Spinal cord (tissue), 9 donors: ENCODE measurements at regions not wholly inside any gene's neighbourhood (a gene's known extent, or its start where the extent isn't known, plus 50 kb on each side); places are given as distances from the start of the nearest gene placed in this dataset.

Experiments used
- DNase-seq, 6 donors: peaks; one replicate each; pipeline versions ENCODE4 v3.0.0 to v3.0.0-alpha.2; 2013 to 2015; ENCODE audit warnings: low spot score in 6 of 6, low read depth in 4 of 6
- H3K27ac ChIP-seq: one replicate; pipeline ENCODE4 v1.5.1; 2013; ENCODE audit warnings: low read depth, low read length, control low read depth
- H3K27me3 ChIP-seq: one replicate; pipeline ENCODE4 v1.6.1; 2013; ENCODE audit warnings: low read length; ENCODE audit not compliant: control insufficient read depth, insufficient read depth
- H3K36me3 ChIP-seq: one replicate; pipeline ENCODE4 v1.6.1; 2013; ENCODE audit warnings: low read length; ENCODE audit not compliant: control insufficient read depth, insufficient read depth
- H3K4me1 ChIP-seq: one replicate; pipeline ENCODE4 v1.6.1; 2013; ENCODE audit warnings: low read length; ENCODE audit not compliant: control insufficient read depth, insufficient read depth
- H3K4me3 ChIP-seq: one replicate; pipeline ENCODE4 v1.5.1; 2013; ENCODE audit warnings: low read depth, low read length, control low read depth
- H3K9me3 ChIP-seq: one replicate; pipeline ENCODE4 v1.6.1; 2013; ENCODE audit warnings: low read length; ENCODE audit not compliant: control insufficient read depth, insufficient read depth
- WGBS: methylation state at CpG from one replicate; pipeline ENCODE4 v1.1.5; 2013; ENCODE audit warnings: missing lambda C conversion rate; ENCODE audit not compliant: insufficient coverage; 5-methylcytosine and 5-hydroxymethylcytosine counted together
- donor health status: healthy.

- no peak overlapping the region for H3K4me3 ChIP-seq
- no peaks in the 10 kb centered on the region for H3K36me3 ChIP-seq
- no peaks in the 10 kb centered on the region for H3K9me3 ChIP-seq
- H3K27ac ChIP-seq: no peak overlapping the region
- peak in 3 of 6 donors; percentile 45 to 66 (median 63) for DNase-seq
- 37% methylated on average over 12 of the region's 13 CpGs for WGBS
- no peaks in the 10 kb centered on the region for H3K27me3 ChIP-seq
- peaks cover 8% of the 10 kb centered on the region for H3K4me1 ChIP-seq
These were observed 204.8 kb downstream of the NUAK1 start for GRCh38 chr12:105933671-105934665.

DNA sequence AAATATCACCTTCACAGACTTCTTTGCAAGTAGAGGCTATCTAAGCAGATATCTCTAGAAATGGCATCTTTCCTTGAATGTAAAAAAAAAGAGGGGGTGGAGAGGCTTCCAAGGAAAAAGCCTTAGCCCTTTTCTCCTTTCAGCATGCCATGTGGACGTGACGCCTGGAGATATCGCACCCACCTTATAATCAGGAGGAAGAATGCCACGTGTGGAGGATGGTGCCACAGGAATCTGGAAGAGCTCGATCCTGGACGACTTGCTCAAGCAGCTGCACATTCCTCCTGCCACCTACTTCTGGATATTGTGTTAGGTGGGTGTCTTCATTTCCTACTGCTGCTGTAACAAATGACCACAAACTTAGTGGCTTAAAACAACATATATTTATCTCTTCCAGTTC lies 203.6 kb downstream of the NUAK1 start:
- H3K27me3 ChIP-seq: no peaks in the 10 kb centered on the region
- no peaks in the 10 kb centered on the region for H3K36me3 ChIP-seq
- H3K9me3 ChIP-seq: no peaks in the 10 kb centered on the region
- no peak overlapping the region for H3K4me3 ChIP-seq
- peaks cover 8% of the 10 kb centered on the region for H3K4me1 ChIP-seq
- WGBS: no CpG with 5 or more reads among the region's 6 CpGs
- H3K27ac ChIP-seq: no peak overlapping the region
- DNase-seq: no peak

GRCh38 chr12:105935981-105936380 lies 202.8 kb downstream of the NUAK1 start:
- Histone ChIP-seq H3K9me3 (no peaks in the 10 kb centered on the region), H3K27ac (no peak overlapping the region), H3K36me3 (no peaks in the 10 kb centered on the region), H3K4me3 (no peak overlapping the region), H3K4me1 (peaks cover 8% of the 10 kb centered on the region), H3K27me3 (no peaks in the 10 kb centered on the region)
- no peak for DNase-seq
- WGBS: 68% methylated on average over 2 of the region's 3 CpGs

DNA sequence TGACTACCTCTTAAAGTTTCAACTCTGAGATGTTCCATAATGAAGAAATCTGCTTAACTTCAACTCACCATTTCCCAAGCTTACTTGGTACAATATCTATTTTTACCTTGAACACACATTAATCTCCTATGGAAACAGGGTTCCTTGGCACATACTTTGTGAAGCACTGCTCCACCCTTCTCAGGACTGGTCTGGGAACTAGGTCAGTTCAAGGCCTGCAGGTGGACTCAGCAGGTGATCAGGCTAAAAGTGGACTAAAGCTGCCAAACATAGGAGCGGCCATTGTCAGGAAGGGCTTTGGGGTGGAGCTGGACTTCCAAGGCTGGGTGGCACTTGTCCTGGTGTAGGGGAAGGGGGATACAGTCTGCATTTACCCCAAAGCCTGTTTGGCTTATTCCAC lies 202.3 kb downstream of the NUAK1 start:
- DNase-seq: no peak

GRCh38 chr12:105937009-105937408 lies 201.7 kb downstream of the NUAK1 start:
- Histone ChIP-seq H3K36me3 (no peaks in the 10 kb centered on the region), H3K27ac (no peak overlapping the region), H3K27me3 (no peaks in the 10 kb centered on the region), H3K4me3 (no peak overlapping the region), H3K9me3 (no peaks in the 10 kb centered on the region), H3K4me1 (peaks cover 8% of the 10 kb centered on the region)
- DNase-seq: no peak
- WGBS: no CpG with 5 or more reads among the region's 1 CpG

More for the DNA sequence above, 202.3 kb downstream of the NUAK1 start:
- Histone ChIP-seq H3K27ac (no peak overlapping the region), H3K27me3 (no peaks in the 10 kb centered on the region), H3K4me1 (peaks cover 8% of the 10 kb centered on the region), H3K4me3 (no peak overlapping the region), H3K9me3 (no peaks in the 10 kb centered on the region), H3K36me3 (no peaks in the 10 kb centered on the region)
- WGBS: 100% methylated on average over 1 of the region's 1 CpG

- no peak overlapping the region for H3K27ac ChIP-seq
- H3K36me3 ChIP-seq: no peaks in the 10 kb centered on the region
- H3K4me3 ChIP-seq: no peak overlapping the region
- DNase-seq: no peak
- H3K9me3 ChIP-seq: no peaks in the 10 kb centered on the region
- no CpG with 5 or more reads among the region's 3 CpGs for WGBS
- H3K4me1 ChIP-seq: peaks cover 7% of the 10 kb centered on the region
- no peaks in the 10 kb centered on the region for H3K27me3 ChIP-seq
These were observed 199.5 kb downstream of the NUAK1 start for GRCh38 chr12:105939181-105939721.

GRCh38 chr12:105942281-105942680 lies 196.5 kb downstream of the NUAK1 start:
- WGBS: no CpG with 5 or more reads among the region's 1 CpG
- Histone ChIP-seq H3K4me3 (no peak overlapping the region), H3K9me3 (no peaks in the 10 kb centered on the region), H3K27ac (no peak overlapping the region), H3K4me1 (peaks cover 3% of the 10 kb centered on the region), H3K36me3 (no peaks in the 10 kb centered on the region), H3K27me3 (no peaks in the 10 kb centered on the region)
- no peak for DNase-seq

DNA sequence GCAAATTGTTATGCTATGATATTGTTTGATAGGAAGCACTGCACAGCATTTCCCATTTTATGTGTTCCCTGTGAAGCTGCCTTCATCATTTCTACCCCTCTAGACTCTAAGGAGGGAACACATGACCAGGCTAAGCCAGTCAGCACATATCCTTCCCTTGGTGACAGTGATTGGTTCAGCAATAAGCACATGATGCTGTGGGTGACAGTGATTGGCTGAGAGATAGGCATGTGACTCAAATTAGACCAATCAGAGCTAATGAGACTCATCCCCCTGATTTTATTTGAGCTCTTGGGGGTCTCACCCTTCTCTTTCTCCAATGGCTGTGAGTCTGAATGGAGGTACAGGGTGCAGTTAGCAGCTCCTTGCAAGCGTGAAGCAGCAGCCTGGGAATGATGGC lies 195.2 kb downstream of the NUAK1 start:
- no peaks in the 10 kb centered on the region for H3K36me3 ChIP-seq
- peaks cover 3% of the 10 kb centered on the region for H3K4me1 ChIP-seq
- DNase-seq: no peak
- no peak overlapping the region for H3K27ac ChIP-seq
- H3K4me3 ChIP-seq: no peak overlapping the region
- H3K9me3 ChIP-seq: no peaks in the 10 kb centered on the region
- WGBS: no CpG with 5 or more reads among the region's 1 CpG
- no peaks in the 10 kb centered on the region for H3K27me3 ChIP-seq

- Histone ChIP-seq H3K4me1 (peaks cover 3% of the 10 kb centered on the region), H3K36me3 (no peaks in the 10 kb centered on the region), H3K27me3 (no peaks in the 10 kb centered on the region), H3K4me3 (no peak overlapping the region), H3K27ac (no peak overlapping the region), H3K9me3 (no peaks in the 10 kb centered on the region)
- WGBS: 100% methylated on average over 1 of the region's 1 CpG
- DNase-seq: no peak
These were observed 194.1 kb downstream of the NUAK1 start for GRCh38 chr12:105944628-105945027.

DNA sequence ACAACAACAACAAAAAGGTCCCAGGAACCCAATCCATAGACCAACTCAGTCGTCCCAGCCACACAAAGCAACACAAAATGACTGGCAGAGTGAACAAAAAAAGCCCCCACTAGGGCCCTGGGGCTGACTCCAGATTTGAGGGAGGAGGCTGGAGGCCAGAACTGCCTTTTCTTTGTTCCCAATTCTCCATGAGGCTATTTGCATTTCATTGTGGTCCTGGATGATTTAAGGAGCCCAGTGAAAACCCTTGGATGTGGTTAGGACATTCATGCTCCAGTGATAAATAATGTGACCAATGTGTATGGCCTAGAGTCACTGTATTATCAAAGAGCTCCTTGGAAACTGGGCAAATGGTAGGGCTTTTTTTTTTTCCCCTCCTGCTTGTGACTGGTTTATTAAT lies 192.9 kb downstream of the NUAK1 start:
- no peak overlapping the region for H3K27ac ChIP-seq
- no peaks in the 10 kb centered on the region for H3K27me3 ChIP-seq
- DNase-seq: peak in 4 of 6 donors; percentile 53 to 84 (median 69)
- no peak overlapping the region for H3K4me3 ChIP-seq
- WGBS: no CpG with 5 or more reads among the region's 1 CpG
- H3K36me3 ChIP-seq: no peaks in the 10 kb centered on the region
- no peaks in the 10 kb centered on the region for H3K9me3 ChIP-seq
- peaks cover 3% of the 10 kb centered on the region for H3K4me1 ChIP-seq
